HG02798 (cell line): ENCODE measurements at regions not wholly inside any gene's neighbourhood (a gene's known extent, or its start where the extent isn't known, plus 50 kb on each side); places are given as distances from the start of the nearest gene placed in this dataset.
"Not testable (repeated sequence)": the region's sequence is repeated elsewhere in the genome, so short reads cannot be mapped to it uniquely, and the experiment has no call there.

Source experiments
- ATAC-seq: cut with Tn5 transposase; IDR thresholded peaks from one replicate; pipeline ENCODE4 v1.9.1; 2021; ENCODE audit warnings: mild to moderate bottlenecking; ENCODE audit not compliant: unreplicated experiment, poor library complexity

DNA sequence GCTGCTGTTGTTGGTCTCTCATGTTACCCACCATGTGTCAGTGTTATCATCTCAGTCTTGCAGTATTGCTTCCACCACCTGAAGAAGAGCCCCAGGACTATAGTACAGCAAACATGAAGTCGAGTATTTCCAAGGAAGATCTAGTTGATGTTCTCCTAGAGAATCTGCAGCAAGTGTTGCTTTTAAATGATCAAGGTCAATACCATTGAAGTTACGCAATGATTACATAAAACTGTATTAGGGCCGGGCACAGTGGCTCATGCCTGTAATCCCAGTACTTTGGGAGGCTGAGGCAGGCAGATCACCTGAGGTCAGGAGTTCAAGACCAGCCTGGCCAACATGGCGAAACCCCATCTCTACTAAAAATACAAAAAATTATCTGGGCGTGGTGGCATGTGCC is 173.9 kb downstream of the TJP1 start:
- ATAC-seq: not testable (repeated sequence)

DNA sequence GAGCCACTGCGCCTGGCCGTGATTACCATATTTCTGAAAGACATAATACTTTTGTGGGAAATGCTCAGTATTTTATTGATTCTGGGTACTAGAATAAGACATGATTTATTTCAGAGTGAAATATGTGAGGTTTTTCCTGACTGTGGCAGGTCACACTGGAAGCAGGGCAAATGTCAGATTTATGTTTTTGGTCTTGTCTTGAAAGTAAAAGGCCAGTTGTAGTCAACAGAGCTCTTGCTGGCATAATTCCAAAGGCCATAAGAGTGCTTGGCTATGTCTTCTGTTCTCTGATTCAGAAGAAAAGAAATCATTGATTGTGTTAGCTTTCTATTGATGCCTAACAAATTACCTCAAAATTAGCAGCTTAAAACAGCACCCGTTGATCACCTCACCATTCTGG is 176.4 kb downstream of the TJP1 start:
- no peak for ATAC-seq

- ATAC-seq: not testable (repeated sequence)
These were observed 177.9 kb downstream of the TJP1 start for GRCh38 chr15:29644361-29644760.

DNA sequence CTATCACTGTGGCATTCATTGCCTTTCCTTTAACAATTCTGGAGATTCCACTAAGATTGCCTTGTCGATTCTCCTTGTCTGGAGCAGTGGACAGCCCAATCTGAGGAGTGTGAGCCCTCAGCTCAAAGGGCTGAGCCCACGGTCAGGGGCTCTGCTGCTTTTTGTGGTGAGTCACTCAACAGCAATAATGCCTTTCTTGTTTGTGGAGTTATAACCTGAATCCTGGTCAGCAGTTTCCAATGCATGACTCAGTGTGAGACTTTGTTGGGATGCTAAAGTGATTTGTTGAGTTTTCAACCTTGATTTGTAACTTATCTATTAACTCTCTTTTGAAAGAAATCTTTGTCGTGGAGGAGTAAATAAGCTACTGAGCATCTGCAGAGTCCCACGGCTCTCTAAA is 183.5 kb downstream of the TJP1 start:
- no peak for ATAC-seq

DNA sequence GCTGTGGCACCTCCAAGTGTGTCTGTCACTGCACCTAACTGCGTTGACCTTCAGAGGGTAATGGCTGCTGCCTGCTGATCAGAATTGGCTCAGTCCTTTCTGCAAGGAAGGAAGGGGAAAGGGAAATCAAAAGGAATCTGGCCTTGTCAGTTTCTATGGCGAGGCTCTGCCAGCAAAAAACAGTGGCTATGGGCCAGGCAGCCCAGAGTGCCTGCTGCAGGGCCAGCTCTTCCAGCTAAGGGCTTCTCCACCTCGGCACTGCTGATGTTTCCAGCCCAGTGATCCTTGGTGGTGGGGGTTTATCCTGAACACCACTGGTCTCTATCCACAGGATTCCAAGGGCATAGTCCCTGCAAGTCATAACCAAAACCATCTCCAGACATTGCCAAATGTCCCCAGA is 184.3 kb downstream of the TJP1 start:
- ATAC-seq: no peak

GRCh38 chr15:29637555-29637954 is 184.7 kb downstream of the TJP1 start:
- no peak for ATAC-seq

DNA sequence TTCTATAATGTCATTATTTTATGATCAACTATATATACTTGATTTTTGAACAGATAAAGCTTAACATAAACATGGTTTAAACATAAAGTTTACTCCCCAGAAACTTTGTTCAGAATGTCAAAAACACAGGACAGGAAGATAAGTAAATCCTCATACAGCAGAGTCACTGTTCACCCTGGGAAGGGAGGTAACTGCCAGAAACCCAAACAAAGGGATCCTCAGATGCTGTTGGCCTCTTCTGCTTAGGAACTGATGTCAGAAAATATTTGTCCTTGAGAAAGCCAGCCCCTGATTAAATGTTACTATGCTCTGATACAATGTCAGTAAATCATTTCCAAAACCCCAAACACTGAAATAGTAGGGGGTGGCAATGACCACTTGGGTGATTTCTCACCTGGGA is 185.3 kb downstream of the TJP1 start:
- no peak for ATAC-seq

- ATAC-seq: no peak
These were observed 186.1 kb downstream of the TJP1 start for GRCh38 chr15:29636140-29636539.

- no peak for ATAC-seq
These were observed 186.7 kb downstream of the TJP1 start for GRCh38 chr15:29635513-29636098.

DNA sequence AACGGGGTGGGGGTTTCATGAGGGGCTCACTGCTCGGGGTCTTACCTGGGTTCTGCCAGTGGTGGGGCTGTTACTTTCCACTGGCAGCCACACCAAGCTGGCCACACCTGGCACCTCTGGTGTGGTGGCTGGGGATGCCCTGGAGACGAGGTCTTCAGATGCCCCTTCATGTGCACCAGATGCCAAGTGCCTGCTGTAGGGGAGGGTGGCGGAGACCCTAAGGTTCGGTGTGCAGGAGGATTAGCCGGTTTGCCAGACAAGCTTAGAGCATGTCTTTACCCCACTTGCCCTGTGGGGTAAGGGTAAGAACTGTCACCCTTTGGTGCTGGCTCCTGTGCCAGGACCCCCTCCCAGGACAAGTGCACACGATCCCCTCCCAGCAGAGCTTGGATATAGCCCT is 188.3 kb downstream of the TJP1 start:
- ATAC-seq: no peak

DNA sequence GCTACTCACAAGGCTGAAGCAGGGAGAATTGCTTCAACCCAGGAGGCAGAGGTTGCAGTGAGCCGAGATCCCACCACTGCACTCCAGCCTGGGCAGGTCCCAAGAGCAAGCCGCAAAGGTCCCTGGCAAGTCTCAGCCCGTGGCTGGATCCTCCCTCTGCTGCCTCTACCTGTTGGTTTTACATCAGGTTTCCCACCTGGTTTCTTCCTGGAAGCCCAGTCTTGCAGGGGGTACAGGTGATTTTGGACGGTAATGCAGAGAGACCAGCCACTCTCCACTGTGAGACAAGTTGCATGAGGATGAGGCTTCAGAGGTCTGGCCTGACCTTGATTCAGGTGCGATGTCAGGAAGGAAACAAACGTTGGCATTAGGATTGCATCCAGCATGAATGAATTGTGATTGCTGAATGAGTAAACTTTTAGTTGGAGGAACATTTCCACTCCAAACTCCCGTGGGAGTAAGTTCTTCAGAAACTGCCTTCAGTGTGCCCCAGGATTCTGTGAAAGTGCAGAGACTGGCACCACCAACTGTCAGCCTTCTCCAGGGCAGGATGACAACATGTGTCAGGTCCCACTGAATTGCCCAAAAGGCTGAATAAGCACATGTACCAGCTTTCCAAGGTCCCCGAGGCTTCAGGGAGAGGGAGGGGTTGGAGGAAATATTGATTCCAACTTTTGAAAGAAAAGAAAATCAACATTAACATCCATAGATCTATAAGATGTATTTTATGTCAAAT is 189.4 kb downstream of the TJP1 start:
- ATAC-seq: no peak

DNA sequence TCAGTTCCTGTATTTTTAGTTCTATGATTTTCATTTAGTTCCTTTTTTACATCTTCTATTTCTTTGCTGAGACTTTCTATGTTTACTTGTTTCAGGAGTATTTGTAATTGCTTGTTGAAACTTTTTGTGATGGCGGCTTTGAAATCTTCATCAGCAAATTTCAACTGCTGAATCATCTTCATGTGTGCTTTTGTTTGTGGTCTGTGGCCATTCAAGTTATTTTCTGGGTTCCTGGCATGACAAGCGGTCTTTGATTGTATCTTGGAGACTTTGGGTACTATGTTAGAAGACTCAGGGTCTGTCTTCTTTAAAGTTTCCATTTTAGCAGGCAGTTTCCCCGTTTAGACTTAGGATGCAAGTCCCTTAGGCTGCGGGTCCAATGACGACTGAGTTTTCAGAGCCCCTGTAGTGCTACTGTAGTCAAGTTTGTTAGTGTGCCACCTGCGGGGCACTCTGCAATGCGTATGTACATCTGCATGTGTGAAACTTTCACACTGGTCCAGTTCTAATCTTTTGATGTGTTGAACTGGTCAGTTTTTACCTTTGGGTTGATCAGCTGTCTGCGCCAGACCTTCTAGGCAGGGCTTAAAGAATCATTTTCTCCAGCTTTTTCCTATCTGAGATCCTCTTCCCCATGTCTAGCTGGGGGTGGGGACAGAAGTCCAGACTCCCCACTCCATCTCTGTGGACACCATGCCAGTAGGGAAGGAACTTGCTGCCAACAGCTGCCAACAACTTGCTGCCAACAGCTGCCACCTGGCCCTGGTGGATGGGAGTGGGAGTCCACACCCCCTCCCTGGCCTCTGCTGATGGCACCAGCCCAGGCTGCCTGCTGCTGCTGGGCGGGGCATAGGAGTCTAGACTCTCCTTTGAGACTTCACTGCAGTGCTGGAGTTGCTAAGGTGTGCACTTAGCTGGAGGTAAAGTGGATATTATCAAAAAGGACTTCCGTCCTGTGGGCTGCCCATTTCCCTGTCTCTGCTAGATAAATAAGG is 190.9 kb downstream of the TJP1 start:
- ATAC-seq: no peak

GRCh38 chr15:29624271-29624670 is 198.0 kb downstream of the TJP1 start:
- no peak for ATAC-seq

- no peak for ATAC-seq
These were observed 199.1 kb downstream of the TJP1 start for GRCh38 chr15:29623116-29623639.

GRCh38 chr15:29622637-29623036 is 199.6 kb downstream of the TJP1 start:
- no peak for ATAC-seq

- ATAC-seq: no peak
These were observed 200.7 kb downstream of the TJP1 start for GRCh38 chr15:29621616-29622015.

DNA sequence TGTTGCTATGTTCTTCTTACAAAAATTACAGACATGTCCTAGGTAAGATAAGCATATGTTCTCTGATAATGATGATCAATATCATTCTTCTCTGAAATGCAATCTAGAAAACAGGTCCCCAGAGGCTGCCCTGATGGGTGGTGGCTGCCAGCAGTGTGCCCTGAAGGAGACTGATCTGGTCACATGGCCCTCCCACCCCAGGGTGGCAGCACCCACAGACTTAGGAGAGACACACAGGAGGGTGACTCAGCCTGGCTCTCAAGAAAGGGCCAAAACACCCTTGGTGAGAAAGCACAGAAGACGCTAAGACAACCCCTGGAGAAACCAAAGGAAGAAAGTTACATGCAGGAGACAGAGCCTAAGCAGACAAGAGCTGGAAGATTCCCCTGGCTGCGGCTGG is 203.7 kb downstream of the TJP1 start:
- no peak for ATAC-seq

- no peak for ATAC-seq
These were observed 205.8 kb downstream of the TJP1 start for GRCh38 chr15:29616512-29616911.

DNA sequence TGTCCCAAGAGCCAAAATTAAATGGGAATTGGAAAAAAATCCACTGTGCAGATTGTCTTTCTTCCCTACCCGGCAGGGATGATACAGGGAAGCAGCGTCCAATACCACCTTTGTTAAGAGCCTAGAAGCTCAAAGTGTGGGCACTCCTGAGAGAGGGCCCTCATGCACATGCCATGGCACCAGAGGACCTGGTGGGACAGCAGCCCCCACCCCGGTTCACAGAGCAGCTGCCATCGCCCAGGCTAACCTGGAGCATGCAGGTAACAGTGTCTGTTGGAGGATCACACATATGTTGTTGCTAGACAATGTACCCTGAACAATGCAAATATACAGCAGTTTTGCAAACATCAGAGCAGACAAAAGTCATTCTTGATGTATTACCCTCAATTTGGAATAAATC is 206.5 kb downstream of the TJP1 start:
- ATAC-seq: no peak

GRCh38 chr15:29613951-29614382 is 208.3 kb downstream of the TJP1 start:
- ATAC-seq: no peak

DNA sequence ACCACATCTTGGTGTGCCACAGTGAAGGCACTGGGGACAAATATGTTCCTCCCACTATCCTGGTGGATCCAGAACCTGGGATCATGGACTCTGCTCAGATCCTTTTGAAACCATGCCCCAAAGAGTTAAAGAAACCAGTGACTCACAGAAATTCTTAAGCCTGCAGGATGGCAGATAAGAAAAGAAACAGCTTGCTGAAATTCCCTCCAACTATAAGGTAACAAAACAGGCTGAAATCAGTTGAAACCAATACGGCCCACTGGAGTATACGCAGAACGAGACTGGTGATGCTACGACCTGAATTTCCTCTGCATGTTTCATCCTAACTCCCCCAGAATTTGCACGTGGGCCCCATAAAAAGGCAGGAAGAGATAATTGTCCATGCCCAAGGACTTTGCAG is 209.6 kb downstream of the TJP1 start:
- no peak for ATAC-seq
